Muscle of back (tissue), 3 donors: ENCODE measurements at regions not wholly inside any gene's neighbourhood (a gene's known extent, or its start where the extent isn't known, plus 50 kb on each side); places are given as distances from the start of the nearest gene placed in this dataset.
"Not testable (repeated sequence)": the region's sequence is repeated elsewhere in the genome, so short reads cannot be mapped to it uniquely, and the experiment has no call there.

Source experiments
- DNase-seq, 3 donors: peaks; one replicate each; pipeline versions ENCODE4 v3.0.0 to v3.0.0-alpha.2; 2013

DNA sequence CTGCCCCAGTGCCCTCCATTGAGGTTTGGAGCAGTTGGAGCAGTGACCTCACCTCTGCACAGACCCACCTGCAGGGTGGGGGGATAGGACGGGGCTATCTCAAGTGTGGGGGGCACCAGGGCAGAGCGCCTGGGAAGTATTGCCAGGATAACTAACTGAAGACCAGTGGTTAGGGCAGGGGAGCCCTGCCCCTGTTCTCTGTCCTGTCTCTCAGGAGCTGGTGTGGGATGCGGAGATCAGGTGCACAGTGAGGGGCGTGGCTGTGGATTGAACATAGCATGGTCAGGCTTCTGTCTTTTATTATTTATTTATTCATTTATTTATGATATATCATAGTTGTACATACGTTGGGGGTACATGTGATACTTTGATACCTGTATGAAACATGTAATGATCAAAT is 256.6 kb downstream of the GADD45G start:
- DNase-seq = not testable (repeated sequence)

DNA sequence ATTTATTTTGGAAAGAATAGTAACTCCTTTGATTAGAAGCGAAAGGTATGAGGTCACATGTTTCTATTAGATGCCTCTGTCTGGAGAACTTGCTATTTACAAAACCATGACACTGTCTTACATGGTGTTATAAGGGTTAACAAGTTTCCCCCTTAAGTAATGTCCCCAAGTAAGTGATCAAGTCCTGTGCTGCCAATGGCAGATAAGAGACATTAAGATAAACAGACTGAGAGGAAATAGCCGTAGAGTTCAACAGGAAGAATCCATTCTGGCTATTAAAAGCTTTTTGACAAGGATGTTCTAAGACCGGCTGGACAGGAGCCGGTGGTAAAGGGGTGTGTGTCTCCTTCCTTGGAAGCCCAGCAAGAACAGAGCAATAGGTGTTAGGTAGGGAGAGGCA is 257.5 kb downstream of the GADD45G start:
- DNase-seq = no peak

DNA sequence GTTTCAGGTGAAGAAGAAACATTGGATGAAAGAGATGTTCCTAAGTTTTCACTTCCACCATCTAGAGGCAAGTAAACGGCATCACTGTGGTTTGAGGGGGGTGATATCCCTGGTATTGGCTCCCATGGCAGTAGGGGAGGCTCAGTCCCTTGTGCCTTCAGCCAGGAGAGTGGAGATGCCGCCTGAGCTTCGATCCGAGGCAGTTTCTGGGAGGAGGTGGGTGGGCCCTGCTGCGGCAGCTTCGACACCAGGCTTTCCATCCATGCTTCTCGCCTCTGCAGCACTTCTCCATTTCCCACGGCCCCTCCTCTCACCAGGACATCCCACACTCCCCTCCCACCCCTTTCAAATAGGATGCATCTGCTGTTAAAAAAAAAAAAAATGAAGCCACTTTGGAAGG is 258.3 kb downstream of the GADD45G start:
- no peak for DNase-seq

DNA sequence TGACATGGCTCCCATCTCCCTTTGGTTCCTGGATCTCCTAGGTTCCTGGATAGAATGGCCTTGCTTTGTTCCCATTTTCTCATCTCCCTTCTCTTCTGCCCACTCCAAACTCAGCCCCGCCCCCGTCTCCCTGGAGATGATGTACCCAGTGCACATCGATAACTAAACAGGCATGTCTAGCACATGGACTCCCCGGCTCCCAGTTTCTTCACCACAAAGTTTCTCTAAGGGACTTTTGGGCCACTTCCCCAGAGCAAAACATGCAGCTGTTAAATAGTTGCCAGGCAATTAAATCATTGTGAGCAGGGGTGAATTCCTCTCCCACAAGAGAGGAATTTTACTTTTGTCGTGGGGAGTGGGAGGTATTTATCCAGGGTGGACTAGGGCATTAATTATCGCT is 259.0 kb downstream of the GADD45G start:
- no peak for DNase-seq

DNA sequence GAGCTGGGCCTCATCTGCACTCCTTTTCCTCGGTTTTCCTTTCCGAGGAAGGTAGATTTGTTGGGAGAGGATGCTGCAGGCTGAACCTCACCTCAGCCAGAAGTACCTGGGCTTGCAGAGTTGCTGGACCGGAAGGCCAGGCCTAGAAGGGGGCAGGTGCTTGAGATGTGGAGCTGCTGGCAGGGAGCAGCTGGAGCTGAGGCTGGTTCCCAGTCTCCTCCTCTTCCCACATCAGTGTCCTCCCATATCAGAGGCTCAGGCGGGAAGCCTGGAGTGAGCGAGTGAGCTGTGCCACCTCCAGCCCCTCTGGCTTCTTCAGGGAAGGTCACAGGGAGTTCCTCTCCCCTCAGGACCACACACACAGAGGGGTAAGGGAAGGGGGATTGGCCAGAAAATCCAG is 259.4 kb downstream of the GADD45G start:
- no peak for DNase-seq

DNA sequence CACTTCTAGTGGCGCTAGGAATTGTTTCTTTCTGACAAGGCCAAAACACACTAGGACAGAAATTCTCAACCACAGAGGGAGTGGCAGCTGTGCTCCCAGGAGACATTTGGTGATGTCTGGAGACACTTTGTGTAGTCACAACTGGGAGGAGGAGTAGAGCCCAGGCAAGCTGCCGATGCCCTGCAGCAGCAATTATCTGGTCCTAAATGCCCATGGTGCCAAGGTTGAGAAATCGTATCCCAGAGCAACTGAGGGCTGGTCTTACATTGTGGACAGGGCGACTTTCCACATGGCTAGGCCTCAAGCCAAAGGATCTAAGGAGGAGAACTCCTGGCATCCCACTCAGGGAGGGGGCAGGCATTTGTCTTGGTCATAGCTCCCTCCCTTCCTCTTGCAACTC is 259.9 kb downstream of the GADD45G start:
- no peak for DNase-seq

DNA sequence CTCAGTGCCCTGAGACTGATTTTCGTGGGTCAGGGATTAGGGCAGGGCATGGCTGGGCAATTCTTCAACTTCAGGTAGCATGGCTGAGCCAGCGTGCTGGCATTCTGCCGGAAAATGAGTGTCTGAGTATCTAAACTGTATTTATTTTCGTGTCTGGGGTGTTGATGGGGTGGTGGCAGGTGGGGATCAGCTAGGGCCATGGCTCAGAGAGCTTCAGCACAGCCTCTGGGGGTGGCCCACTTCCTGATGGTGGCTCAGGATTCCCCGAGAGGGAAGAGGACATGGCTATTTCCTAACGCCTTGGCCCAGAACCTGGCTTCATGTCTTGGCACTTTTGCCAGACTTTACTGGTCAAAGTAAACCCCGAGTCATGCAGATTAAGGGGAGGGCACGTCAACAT is 260.5 kb downstream of the GADD45G start:
- DNase-seq = no peak

DNA sequence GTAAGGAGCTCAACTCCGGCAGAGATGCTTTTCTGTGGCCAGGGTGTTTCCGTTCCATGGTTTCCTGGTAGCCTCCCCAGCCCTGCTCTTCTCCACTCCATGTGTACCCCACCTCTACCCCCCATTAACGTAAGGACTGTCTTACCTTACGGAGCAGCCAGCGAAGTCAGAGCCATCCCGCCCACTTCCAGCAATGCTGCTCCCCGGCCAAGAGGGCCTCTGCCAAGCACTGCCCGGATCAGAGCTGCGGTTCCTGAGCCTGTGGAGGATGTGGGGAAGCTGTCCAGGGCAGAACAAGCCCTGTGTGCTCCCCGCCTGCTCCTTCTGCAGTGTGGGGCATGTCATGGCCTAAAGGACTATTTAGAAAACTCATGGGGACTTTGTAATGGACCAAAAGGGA is 261.2 kb downstream of the GADD45G start:
- DNase-seq = no peak

DNA sequence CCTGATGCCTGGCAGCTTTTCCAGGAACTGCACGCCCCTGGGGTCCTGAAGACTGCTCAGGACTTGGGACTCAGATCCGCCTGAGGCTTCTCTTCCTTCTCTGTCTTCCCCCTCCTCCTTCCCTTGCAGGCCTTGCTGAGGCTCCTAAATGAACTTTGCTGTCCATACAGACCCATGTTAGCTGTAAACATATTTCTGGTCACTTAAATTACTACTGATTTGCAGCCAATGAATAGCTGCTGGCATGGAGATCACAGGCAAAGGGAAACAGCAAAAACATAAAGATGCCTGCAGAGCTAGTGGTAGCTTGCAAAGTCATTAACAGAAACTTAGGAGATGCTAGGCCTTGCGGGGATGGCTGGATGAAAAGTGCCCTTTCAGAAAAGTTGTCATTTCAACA is 261.9 kb downstream of the GADD45G start:
- DNase-seq = no peak

DNA sequence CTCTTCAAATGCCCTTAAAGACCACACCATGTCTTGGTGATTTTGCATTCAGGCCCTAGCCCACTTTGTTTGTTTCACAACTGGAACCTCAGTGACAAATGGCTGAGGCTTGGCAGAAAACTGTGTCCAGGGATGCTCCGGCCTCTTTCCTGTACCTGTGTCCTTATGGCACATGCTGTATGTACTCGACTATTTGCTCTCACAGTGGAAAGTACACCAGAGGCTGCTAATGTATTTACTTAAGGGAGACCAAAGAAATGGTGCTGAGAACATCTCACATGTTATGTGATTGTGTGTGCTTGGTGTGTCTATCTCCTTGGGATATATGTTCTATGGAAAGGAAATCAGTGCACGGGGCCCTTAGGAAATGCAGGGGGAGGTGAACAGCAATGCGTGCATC is 263.3 kb downstream of the GADD45G start:
- no peak for DNase-seq

DNA sequence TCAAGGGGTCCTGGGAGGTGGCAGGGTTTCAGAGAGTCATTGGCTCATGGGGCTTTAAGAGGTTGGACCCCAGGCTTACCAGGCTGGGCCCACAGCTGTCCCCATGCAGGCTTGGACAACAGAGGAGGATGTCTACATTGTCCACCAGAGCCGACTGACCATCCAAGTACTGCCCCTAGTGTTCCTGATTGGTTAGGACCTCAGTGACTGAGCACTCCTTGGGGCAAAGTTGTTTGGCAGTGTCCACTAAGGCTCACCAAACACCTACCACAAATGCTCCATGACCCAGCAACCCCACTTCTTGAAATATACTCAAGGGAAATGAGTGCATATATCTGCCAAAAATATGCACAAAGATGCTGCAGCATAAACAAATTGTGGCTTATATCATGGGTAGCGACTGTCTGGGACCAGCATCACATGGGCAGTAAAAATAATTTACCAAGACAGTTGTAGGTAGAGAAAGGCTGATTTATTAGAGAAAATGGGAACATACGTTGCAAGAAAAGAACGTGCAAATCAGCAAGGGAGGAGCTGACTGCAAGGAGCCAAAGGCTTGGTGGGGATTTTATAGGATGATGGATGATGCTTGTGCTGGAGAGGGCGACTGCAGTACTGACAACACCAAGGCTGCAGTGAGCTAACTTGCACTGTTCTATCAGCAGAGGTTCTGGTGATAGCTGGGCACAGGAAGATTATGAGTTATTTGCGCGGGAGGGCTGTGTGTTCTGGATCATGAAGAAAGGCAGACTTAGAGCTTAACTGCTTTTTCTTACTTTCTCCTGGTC is 265.2 kb downstream of the GADD45G start:
- no peak for DNase-seq

DNA sequence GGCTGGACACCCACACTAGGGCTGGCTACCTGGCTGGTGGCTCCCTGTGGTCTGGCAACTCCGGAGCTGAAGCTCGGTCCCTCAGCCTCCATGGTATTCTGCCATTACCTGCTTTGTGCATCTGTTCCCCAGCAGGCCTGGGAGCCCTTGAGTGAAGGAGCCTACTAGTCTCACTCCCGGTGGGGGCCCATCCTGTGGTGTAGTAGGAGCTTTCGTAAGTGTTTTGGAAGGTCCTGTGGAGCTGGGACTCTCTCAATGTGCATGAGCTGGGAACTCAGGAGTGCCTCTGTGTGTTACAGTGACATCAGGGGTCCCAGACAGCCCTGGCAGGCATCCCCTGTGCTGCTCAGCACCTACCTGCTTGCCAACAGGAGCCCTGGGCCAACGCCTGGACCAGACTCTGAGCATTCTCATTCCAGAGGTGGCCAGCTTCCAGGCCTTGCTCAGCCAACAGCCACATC is 267.1 kb downstream of the GADD45G start:
- DNase-seq = no peak

DNA sequence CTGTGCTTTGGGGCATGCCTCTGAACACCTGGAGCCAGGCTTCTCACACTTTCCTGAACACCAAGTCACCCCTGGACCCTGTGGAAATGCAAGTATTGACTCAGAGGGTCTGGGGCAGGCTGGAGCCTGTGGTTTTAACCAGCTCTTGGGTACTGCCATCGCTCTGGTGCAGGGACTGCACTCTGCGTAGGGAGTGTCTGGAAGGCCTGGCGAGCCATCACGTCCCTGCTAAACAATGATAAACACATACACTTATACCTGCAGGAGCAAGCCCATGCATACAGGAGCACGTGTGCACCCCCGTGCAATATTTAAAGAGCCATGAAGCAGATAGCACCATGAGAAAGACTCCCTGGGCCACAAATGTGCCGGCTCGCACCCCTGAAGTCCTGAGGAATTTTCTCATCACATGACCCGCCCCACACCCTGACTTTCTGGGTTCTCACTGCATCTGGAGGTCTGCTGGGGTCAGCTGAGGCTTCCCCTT is 267.7 kb downstream of the GADD45G start:
- no peak for DNase-seq

DNA sequence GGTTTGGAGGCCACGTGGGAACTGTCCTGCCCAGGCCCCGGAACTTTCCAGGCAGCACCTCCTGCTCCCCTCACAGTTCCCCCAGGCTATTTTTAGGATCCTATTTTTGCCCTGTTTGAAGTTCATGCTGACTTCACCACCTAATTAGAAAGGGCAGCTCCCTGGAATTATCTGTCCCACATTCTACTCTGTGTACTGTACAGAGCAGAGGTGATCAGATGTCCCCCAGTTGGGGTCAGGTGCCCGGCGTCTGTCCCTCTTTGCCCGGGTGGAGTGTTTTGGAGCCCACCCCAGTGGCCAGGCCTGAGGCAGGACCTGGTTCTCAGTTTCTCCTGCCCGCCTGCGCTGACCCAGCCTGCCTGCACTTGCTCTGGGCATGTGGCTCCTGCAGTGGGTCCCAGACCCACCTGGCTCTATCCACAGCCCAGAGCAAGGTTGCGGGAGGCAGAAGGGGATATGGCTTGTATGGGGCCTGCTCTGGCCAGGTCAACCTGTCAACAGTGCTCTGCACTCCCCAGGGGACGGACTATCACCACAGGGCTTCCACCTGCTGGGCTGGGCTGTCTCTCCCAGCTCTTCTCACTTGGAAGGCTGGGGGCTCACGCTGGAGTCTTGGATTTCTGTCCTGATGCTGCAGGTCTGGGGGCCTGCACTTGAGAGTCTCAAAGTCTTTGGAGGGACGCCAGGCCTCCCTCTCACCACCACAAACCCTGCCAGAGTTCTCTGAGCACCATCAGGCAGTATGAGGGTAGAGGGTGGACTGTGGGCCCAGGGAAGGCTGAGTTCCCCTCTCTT is 268.3 kb downstream of the GADD45G start:
- DNase-seq = no peak

DNA sequence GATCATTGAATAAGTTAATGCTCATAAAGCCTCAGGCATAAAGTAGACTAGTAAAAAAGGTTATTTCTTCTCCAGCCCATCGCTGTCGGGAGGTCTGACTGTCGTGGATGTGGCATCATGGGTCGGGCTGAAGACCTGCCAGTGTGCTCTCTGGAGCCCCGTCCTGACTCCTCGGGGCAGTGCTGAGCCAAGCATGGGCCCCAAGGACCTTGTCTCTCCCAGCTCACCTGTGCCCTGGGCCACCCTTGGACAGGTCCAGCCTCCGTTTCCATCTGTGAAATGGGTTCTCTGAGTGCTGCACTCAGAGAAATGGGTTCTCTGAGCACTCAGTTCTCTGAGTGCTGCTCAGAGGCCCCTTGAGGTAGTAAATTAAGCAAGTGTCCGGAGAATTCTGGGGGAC is 269.0 kb downstream of the GADD45G start:
- no peak for DNase-seq

DNA sequence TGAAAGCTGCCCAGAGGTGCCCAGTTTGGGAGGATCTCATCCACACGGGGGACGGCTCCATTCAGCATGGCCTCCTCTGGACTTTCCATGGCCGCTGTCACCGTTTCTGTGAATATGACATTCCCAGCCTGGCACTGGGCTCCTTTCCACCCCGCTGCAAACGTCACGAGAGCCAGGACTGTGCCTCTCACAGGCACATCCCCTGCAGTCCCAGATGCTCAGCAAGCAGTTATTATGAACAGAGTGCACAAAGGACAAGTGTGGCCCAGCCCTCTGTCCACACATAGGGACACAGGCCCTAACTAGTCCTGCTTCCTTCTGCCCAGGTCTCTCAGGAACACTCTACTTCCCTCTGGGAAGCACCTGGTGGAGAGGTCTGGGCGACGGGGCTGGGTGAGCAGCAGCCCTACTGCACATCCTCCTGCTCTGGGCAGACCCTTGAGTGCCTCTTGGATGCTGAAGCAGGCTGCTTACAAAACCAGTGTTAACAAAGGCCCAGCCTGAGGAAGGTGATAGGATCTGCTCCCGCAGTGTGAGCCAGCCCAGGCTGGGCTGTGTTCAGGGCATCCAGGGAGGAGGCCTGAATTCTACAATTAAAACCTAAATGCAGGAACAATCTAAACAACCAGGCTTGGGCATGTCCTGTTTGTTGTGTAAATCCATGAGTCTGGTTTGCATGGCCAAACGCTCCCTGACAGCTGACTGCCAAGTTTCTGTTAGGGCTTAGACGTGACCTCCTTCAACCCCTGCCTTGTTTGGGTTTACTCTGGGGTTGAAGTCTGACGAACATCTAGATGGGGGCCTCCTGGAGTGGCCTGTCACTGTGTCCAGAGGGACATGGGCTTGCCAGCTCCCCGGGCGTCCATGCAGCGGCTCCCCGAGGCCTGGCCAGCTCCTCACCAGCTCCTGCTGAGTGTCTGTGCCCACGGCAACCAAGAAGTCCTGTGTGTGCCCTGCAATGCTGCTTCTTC is 269.8 kb downstream of the GADD45G start:
- no peak for DNase-seq

DNA sequence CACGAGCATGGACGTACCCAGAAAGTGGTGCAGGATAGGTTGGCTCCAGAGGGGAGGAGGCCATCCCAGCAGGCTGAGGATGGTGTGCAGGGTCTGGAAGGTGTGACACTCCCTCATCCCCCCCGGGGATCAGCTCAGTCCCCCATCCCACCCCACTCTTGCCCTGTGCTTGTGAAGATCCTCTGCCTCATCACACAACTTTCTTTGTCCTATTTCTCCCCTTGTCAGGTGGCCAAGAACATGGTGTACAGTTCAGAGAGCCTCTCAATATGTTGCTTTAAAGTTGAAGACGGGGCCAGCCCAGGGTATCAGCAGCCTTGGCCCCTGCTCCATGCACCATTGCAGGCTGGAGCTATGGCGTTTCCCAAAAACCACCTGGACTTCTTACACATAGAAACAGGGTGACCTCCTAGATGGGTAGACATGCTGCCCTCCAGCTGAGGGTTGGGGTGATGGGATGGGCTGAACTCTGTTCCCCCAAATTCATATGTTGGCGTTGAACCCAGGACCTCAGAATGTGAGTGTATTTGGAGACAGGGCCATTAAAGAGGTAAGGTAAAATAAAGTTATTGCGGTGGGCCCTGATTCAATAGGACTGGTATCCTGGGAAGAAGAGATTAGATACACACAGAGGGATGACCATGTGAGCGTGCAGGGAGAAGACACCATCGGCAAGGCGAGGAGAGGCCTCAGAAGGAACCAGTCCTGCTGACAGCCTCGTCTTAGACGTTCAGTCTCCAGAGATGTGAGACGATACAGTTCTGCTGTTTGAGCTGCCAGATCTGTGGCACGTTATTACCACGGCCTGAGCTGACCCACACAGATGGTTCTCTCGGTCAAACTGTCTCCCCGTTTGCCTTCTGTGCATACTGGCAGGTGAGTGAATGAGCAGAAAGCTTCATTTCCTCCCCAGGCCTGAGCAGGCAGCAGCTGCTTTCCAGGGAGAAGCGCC is 272.5 kb downstream of the GADD45G start:
- DNase-seq = no peak

DNA sequence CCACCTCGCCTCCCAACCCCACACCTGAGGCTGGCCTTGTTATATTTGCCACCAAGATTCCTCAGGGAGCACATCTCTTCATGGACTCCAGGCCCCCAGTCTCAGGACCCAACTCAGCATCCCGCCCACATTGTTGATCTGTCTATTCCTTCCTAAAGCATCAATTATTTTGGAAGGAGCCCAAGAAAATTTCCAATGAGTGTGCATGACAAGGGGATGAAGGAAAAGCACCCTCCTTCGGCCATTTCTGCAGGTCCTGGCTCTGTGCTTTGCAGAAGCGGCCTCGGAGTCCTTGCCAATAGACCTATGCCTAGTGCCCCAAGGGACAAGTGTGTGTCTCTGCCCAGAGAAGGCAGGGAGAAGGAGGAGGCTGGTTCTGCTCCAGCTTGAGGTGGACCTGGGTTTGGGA is 273.2 kb downstream of the GADD45G start:
- DNase-seq = no peak

DNA sequence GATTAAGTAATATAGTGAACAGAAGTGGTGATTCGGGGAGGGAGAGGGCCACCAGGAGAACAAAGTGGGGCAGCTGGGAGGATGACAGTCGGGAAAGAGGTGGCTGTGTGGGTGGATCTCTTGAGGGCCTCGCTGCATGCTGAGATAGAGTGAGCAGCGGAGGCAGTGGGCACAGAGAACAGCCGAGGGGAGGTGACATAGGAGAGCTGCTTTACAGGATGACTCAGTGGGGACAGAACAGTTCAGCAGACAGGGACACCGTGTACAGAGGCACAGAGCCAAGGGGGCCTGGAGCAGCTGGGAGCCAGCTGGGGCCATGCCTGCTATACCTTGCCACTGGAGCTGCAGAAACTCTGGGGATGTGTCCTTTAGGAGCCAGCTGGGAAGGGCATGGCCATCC is 273.9 kb downstream of the GADD45G start:
- peak in 2 of 3 donors; percentile 43 to 50 for DNase-seq

DNA sequence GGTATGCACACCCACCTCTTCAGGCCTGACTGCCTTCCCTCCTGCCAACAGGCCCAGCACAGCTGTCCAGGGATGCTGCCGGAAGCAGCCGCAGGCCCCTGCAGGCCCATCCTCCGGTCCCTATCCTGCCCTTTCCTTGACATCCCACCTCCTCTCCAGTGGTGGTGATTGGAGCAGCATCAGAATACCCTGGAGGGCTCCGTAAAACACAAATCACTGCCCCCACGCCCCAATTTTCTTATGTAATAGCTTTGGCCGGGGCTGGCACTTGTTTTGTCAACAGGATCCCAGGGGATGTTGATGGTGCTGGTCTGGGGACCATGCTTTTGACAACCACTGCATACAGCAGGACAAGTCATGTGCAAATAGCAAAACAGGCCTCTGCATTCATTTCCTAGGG is 274.5 kb downstream of the GADD45G start:
- DNase-seq = no peak

DNA sequence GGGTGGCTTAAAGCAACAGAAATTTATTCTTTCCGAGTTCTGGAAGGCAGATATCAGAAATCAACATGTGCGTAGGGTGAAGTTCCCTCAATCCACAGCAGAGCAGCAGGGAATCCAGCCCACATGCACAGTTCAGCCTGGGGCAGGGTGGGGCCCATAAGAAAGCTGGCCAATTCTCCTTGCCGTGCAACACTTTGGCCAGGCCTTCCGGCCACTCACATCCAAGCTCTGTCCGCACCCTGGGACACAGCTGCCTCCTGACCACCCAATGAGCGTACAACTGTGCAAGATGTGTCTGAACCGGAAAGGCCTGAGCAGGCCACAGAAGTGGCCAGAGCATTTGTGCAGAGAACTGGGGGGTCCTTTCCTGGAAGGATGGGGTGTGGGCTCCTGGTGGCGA is 274.9 kb downstream of the GADD45G start:
- DNase-seq = peak; percentile 62 to 93 (median 84)
